Tibial nerve (tissue), 4 donors: ENCODE measurements at regions not wholly inside any gene's neighbourhood (a gene's known extent, or its start where the extent isn't known, plus 50 kb on each side); places are given as distances from the start of the nearest gene placed in this dataset.

Experiments
- DNase-seq, 2 donors: peaks; one replicate each; pipeline ENCODE4 v3.0.0-alpha.2; 2019; ENCODE audit warnings: low spot score in 2 of 2
- H3K27ac ChIP-seq, 4 donors: fragments of 200-600 bp; sonication (generic) in 3 of 4; one replicate each; pipeline ENCODE4 v1.5.1; 2017 to 2019; ENCODE audit warnings: mild to moderate bottlenecking in 1 of 4
- H3K27me3 ChIP-seq, 2 donors: fragments of 200-600 bp; sonication (generic) in 1 of 2; one replicate each; pipeline versions ENCODE4 v1.5.1 to v1.6.0; 2017 to 2019
- H3K36me3 ChIP-seq, 3 donors: fragments of 200-600 bp; sonication (generic); one replicate each; pipeline ENCODE4 v1.5.1; 2018 to 2019
- H3K4me1 ChIP-seq, 4 donors: fragments of 200-600 bp; sonication (generic) in 3 of 4; one replicate each; pipeline ENCODE4 v1.5.1; 2017 to 2019
- H3K4me3 ChIP-seq, 4 donors: fragments of 200-600 bp; sonication (generic) in 3 of 4; one replicate each; pipeline ENCODE4 v1.5.1; 2017 to 2019; ENCODE audit warnings: mild to moderate bottlenecking in 1 of 4, moderate library complexity in 1 of 4
- H3K9me3 ChIP-seq, 4 donors: fragments of 200-600 bp; sonication (generic) in 3 of 4; one replicate each; pipeline ENCODE4 v1.5.1; 2017 to 2019
- CTCF ChIP-seq, 5 experiments: fragments of 200-600 bp in 3 of 5; fragments of 450-650 bp in 2 of 5; sonication (generic) in 3 of 5; IDR thresholded peaks; one replicate each; pipeline ENCODE4 v1.5.1; 2016 to 2019; ENCODE audit warnings: antibody characterized with exemption in 5 of 5, mild to moderate bottlenecking in 3 of 5, moderate library complexity in 2 of 5
- EP300 ChIP-seq, 2 donors: sonication (generic); formaldehyde crosslinking; IDR thresholded peaks; one replicate each; pipeline ENCODE4 v1.6.1; 2017; ENCODE audit warnings: antibody characterized with exemption in 2 of 2, mild to moderate bottlenecking in 1 of 2
- POLR2A ChIP-seq, 2 donors: fragments of 450-650 bp; IDR thresholded peaks; one replicate each; pipeline ENCODE4 v1.6.1; 2017; ENCODE audit warnings: antibody characterized with exemption in 2 of 2, mild to moderate bottlenecking in 2 of 2, moderate library complexity in 2 of 2
- WGBS, 2 donors: methylation state at CpG; one replicate each; pipeline ENCODE4 v1.1.5; 2018; 5-methylcytosine and 5-hydroxymethylcytosine counted together

DNA sequence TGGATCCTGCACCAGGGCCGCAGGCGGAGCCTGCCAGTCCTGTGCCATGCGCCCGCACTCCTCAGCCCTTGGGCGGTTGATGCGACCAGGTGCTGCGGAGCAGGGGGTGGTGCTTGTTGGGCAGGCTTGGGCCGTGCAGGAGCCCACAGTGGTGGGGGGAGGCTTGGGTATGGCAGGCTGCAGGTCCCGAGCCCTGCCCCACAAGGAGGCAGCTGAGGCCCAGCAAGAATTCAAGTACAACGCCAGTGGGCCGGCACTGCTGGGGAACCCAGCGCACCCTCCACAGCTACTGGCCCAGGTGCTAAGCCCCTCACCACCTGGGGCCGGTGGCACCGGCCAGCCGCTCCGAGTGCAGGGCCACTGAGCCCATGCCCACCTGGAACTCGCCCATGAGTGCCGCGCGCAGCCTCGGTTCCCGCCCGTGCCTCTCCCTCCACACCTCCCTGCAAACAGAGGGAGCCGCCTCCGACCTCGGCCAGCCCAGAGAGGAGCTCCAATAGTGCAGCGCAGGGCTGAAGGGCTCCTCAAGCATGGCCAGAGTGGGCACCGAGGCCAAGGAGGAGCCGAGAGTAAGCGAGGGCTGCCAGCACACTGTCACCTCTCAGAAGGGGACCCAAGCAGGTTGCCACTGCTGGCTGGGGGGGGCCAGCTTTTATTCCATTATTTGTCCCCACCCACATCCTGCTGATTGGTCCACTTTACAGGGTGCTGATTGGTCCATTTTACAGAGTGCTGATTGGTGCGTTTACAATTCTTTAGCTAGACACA lies 339.0 kb upstream of the KLF3 start:
- TF ChIP-seq CTCF (IDR thresholded peaks at IDR 0.05) (no peak), POLR2A (IDR thresholded peaks at IDR 0.05) (no peak)
- H3K27ac ChIP-seq: no peak overlapping the region
- H3K4me3 ChIP-seq: no peak overlapping the region
- H3K4me1 ChIP-seq: peaks cover 0 to 22% (median 9%) of the 10 kb centered on the region in 4 donors
- WGBS, 2 donors: 94 to 96% methylated on average over 9 to 29 of the region's 31 CpGs
- no peaks in the 10 kb centered on the region for H3K27me3 ChIP-seq
- H3K9me3 ChIP-seq: no peaks in the 10 kb centered on the region
- H3K36me3 ChIP-seq: no peaks in the 10 kb centered on the region
- no peak for DNase-seq

DNA sequence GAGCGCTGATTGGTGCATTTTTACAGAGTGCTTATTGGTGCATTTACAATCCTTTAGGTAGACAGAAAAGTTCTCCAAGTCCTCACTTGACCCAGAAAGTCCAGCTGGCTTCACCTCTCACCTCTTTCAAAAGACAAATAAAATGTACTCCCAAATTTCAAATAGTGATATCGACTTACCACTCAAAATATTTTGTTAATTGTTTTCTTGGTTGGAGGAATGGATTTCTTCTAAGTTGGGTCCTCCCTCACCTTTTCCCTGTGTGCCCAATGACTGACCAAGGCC lies 338.4 kb upstream of the KLF3 start:
- WGBS, 2 donors: 95 to 97% methylated on average over 2 of the region's 2 CpGs
- Histone ChIP-seq H3K27ac (no peak overlapping the region), H3K9me3 (no peaks in the 10 kb centered on the region), H3K4me1 (peaks cover 0 to 18% (median 6%) of the 10 kb centered on the region in 4 donors), H3K4me3 (no peak overlapping the region), H3K27me3 (no peaks in the 10 kb centered on the region), H3K36me3 (no peaks in the 10 kb centered on the region)
- DNase-seq: no peak
- TF ChIP-seq CTCF (IDR thresholded peaks at IDR 0.05): no peak
- no peak for TF ChIP-seq POLR2A (IDR thresholded peaks at IDR 0.05)
- TF ChIP-seq EP300 (IDR thresholded peaks at IDR 0.05): no peak

DNA sequence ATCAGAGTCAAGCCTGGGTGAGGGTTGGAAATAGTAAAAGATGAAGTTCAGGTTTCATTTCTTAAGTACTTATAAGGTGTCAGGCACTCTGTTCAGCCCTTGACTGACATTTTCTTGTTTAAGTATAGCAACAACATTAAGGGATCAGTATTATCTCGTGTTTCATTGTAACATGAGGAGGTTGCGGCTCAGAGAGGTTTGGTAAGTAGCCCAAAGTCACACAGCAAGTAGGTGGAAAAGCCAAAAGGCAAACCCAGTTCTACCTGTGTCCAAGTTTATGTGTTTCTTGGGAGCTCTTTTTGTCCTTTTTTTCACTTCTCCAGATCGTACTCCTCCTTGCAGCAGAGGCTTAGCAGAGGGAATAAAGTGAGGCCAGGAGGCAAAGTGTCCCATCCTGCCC lies 337.5 kb upstream of the KLF3 start:
- WGBS, 2 donors: 95 to 96% methylated on average over 3 of the region's 3 CpGs
- no peak overlapping the region for H3K27ac ChIP-seq
- no peak for TF ChIP-seq EP300 (IDR thresholded peaks at IDR 0.05)
- TF ChIP-seq POLR2A (IDR thresholded peaks at IDR 0.05): no peak
- no peak for TF ChIP-seq CTCF (IDR thresholded peaks at IDR 0.05)
- peaks cover 0 to 18% (median 6%) of the 10 kb centered on the region in 4 donors for H3K4me1 ChIP-seq
- DNase-seq: no peak
- no peaks in the 10 kb centered on the region for H3K9me3 ChIP-seq
- no peak overlapping the region for H3K4me3 ChIP-seq
- no peaks in the 10 kb centered on the region for H3K27me3 ChIP-seq
- H3K36me3 ChIP-seq: no peaks in the 10 kb centered on the region

DNA sequence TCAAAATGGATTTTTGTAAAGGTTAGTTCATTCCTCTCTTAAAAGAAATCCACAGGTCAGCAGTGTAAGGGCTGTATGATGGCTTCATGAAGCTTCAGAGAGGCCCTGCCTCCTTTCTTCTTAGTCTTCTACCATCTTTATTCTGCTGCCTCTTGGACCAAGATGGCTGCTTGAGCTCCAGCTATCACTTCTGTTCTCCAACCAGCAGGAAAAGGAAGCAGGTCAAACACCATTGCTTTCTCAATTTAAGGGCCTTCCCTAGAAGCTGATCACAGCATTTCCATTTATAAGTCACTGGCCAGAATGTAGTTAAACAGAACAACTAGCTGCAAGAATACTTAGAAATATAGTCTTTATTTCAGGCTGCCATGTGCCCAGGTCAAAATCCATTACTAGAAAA lies 336.8 kb upstream of the KLF3 start:
- H3K4me1 ChIP-seq: peaks cover 0 to 18% (median 6%) of the 10 kb centered on the region in 4 donors
- TF ChIP-seq POLR2A (IDR thresholded peaks at IDR 0.05) (no peak), CTCF (IDR thresholded peaks at IDR 0.05) (no peak), EP300 (IDR thresholded peaks at IDR 0.05) (no peak)
- H3K9me3 ChIP-seq: no peaks in the 10 kb centered on the region
- no peak overlapping the region for H3K4me3 ChIP-seq
- H3K27me3 ChIP-seq: no peaks in the 10 kb centered on the region
- no peak for DNase-seq
- H3K36me3 ChIP-seq: no peaks in the 10 kb centered on the region
- H3K27ac ChIP-seq: no peak overlapping the region

DNA sequence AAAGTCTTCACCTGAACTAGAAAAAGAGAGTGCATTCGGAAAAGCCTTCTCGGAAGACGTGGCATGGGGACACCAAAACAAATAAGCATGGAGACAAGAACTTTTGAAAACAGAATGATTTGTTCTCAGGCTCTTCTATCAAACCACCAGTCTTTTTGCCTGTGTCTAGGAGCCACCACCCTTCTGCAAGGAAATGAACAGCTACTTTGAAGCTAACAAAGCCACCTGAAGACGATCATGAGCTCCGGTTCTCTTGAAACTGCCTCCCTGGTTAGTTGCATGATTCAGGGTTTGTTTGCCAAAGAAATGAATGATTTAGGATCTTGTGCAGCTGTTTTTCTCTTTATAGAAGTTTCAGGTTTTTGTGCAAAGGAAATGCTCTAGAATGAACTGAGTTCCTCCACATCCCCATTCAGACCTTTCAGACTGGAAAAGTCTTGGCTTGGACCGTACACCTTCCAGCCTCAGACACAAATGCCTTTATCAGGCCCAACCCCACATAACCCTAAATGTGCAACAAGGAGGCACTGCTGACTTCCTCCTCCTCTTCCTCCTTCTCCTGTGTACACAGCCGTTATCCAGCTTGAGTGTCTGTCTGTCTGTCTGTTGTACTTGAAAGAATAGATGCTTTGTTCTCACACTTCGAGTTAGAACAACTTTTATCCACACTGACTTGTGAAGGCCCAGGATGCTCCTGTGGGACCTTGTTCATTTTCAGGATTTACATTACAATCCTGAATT lies 334.8 kb upstream of the KLF3 start:
- H3K36me3 ChIP-seq: no peaks in the 10 kb centered on the region
- H3K9me3 ChIP-seq: no peaks in the 10 kb centered on the region
- DNase-seq: no peak
- H3K27ac ChIP-seq: no peak overlapping the region
- WGBS, 2 donors: 43 to 63% methylated on average over 8 of the region's 8 CpGs
- H3K4me1 ChIP-seq: peaks cover 0 to 7% (median 0%) of the 10 kb centered on the region in 4 donors
- TF ChIP-seq CTCF (IDR thresholded peaks at IDR 0.05): no peak
- TF ChIP-seq POLR2A (IDR thresholded peaks at IDR 0.05): no peak
- no peak for TF ChIP-seq EP300 (IDR thresholded peaks at IDR 0.05)
- H3K27me3 ChIP-seq: no peaks in the 10 kb centered on the region
- H3K4me3 ChIP-seq: no peak overlapping the region
